K562 (cell line): ENCODE measurements at regions not wholly inside any gene's neighbourhood (a gene's known extent, or its start where the extent isn't known, plus 50 kb on each side); places are given as distances from the start of the nearest gene placed in this dataset.

Experiments used
- ATAC-seq: fragments of 200-7000 bp; cut with Tn5 transposase; 3 replicates; pipeline ENCODE4 v1.9.1; 2020; ENCODE audit warnings: moderate library complexity
- BruUV-seq: library from RNA; stranded (reverse); fragments of 400-500 nt; replicated peaks from 2 replicates; lab custom pipeline; 2021; lab: Mats Ljungman, UMichigan
- CTCF ChIA-PET: fragments of 300-600 bp; formaldehyde crosslinking; extraction: SDS; loops from one replicate; lab custom pipeline; 2021; ENCODE audit warnings: low intra/inter-chr PET ratio; lab: Yijun Ruan, JAX
- POLR2A ChIA-PET: fragments of 300-600, 350-650 bp; sonication (Branson Sonifier 250); formaldehyde crosslinking; extraction: SDS; loops from one replicate; lab custom pipeline; 2021; ENCODE audit warnings: antibody characterized with exemption, inconsistent platforms; lab: Yijun Ruan, JAX
- DNase-seq, 4 experiments: peaks; one replicate each; pipeline versions ENCODE4 v3.0.0 to v3.0.0-alpha.2; 2011 to 2018; ENCODE audit warnings: low spot score in 3 of 4, mixed read lengths in 3 of 4; ENCODE audit errors: extremely low read depth in 1 of 4
- FAIRE-seq: peaks from 2 replicates; lab custom pipeline; 2011; peaks lifted over from hg19 to GRCh38; lab: Jason Lieb, UNC
- H2AFZ ChIP-seq: 2 replicates; pipeline ENCODE4 v1.6.0; 2011; ENCODE audit warnings: low read depth, low read length, control low read depth, inconsistent platforms
- H3K27ac ChIP-seq: fragments of 200-600 bp; 3 replicates; pipeline ENCODE4 v1.8.0; 2011; ENCODE audit warnings: low read depth, mild to moderate bottlenecking, control low read depth, inconsistent platforms, low read length, moderate library complexity, mixed read lengths; ENCODE audit errors: extremely low read depth
- H3K27me3 ChIP-seq, 2 experiments: fragments of 300-600 bp in 1 of 2; 2 replicates in 1 of 2; 3 replicates in 1 of 2; pipeline versions ENCODE4 v1.6.0 to v1.8.0; 2011; ENCODE audit warnings: inconsistent platforms in 2 of 2, low read length in 2 of 2, mild to moderate bottlenecking in 1 of 2, mixed read lengths in 1 of 2, moderate library complexity in 1 of 2; ENCODE audit not compliant: control insufficient read depth in 2 of 2, insufficient read depth in 2 of 2
- H3K36me3 ChIP-seq: fragments of 300-600 bp; 3 replicates; pipeline ENCODE4 v1.8.0; 2011; ENCODE audit warnings: mild to moderate bottlenecking, low read length, inconsistent platforms; ENCODE audit not compliant: control insufficient read depth, insufficient read depth
- H3K4me1 ChIP-seq, 2 experiments: fragments of 200-600 bp in 1 of 2; replicated peaks in 1 of 2; 2 replicates in 1 of 2; 3 replicates in 1 of 2; pipeline versions ENCODE4 v1.5.1 to v1.8.0; 2011; ENCODE audit warnings: inconsistent platforms in 2 of 2, low read length in 2 of 2, mild to moderate bottlenecking in 1 of 2, mixed read lengths in 1 of 2, moderate library complexity in 1 of 2; ENCODE audit not compliant: control insufficient read depth in 2 of 2, insufficient read depth in 2 of 2
- H3K4me2 ChIP-seq: 2 replicates; pipeline ENCODE4 v1.6.1; 2011; ENCODE audit warnings: low read length, control low read depth, inconsistent platforms, mixed read lengths; ENCODE audit not compliant: insufficient read depth
- H3K4me3 ChIP-seq: fragments of 200-600 bp; sonication (generic), shearing (Covaris generic); 2 replicates; pipeline ENCODE4 v1.5.1; 2016; ENCODE audit warnings: control low read depth, inconsistent platforms
- H3K79me2 ChIP-seq: fragments of 200-600 bp; 3 replicates; pipeline ENCODE4 v1.8.0; 2011; ENCODE audit warnings: low read length, inconsistent platforms; ENCODE audit not compliant: control insufficient read depth, insufficient read depth
- H3K9ac ChIP-seq, 2 experiments: 2 replicates each; pipeline versions ENCODE4 v1.6.0 to v1.6.1; 2011; ENCODE audit warnings: low read depth in 2 of 2, low read length in 2 of 2, control low read depth in 1 of 2, inconsistent platforms in 1 of 2, mild to moderate bottlenecking in 1 of 2, mixed read lengths in 1 of 2; ENCODE audit not compliant: insufficient read depth in 1 of 2
- H3K9me1 ChIP-seq: one replicate; pipeline ENCODE4 v1.6.0; 2011; ENCODE audit warnings: inconsistent platforms, mild to moderate bottlenecking, low read length, moderate library complexity; ENCODE audit not compliant: control insufficient read depth, insufficient read depth
- H3K9me3 ChIP-seq: replicated peaks from 2 replicates; pipeline ENCODE4 v1.5.1; 2011; ENCODE audit warnings: low read depth, low read length, inconsistent platforms; ENCODE audit not compliant: control insufficient read depth, insufficient read depth
- H4K20me1 ChIP-seq: replicated peaks from 2 replicates; pipeline ENCODE4 v1.6.1; 2011; ENCODE audit warnings: low read length, inconsistent platforms, mixed read lengths; ENCODE audit not compliant: control insufficient read depth, insufficient read depth
- AFF4 ChIP-seq: sonication (generic); formaldehyde crosslinking; IDR thresholded peaks from 2 replicates; pipeline ENCODE4 v1.8.0; 2023; ENCODE audit warnings: mild to moderate bottlenecking, missing genetic modification reagents
- CUX1 ChIP-seq: fragments of 200-800 bp; sonication (Bioruptor generic); IDR thresholded peaks from 2 replicates; pipeline ENCODE4 v1.6.1; 2016; ENCODE audit warnings: missing genetic modification characterization, missing compliant biosample characterization
- PRMT5 ChIP-seq: sonication (generic); formaldehyde crosslinking; IDR thresholded peaks from 2 replicates; pipeline ENCODE4 v1.5.0; 2020; ENCODE audit warnings: missing genetic modification reagents
- RREB1 ChIP-seq: fragments of 250-450 bp; sonication (Bioruptor Pico); IDR thresholded peaks from 2 replicates; pipeline ENCODE4 v1.4.0; 2020
- SIX5 ChIP-seq, 2 experiments: IDR thresholded peaks; 2 replicates each; pipeline ENCODE4 v1.6.1; 2011; ENCODE audit warnings: low read length in 2 of 2, borderline replicate concordance in 1 of 2, low read depth in 1 of 2, mild to moderate bottlenecking in 1 of 2, moderate library complexity in 1 of 2; ENCODE audit not compliant: insufficient read depth in 1 of 2
- TFAP4 ChIP-seq: sonication (generic); formaldehyde crosslinking; IDR thresholded peaks from 2 replicates; pipeline ENCODE4 v1.8.0; 2022; ENCODE audit warnings: missing genetic modification reagents, mild to moderate bottlenecking, moderate library complexity, borderline replicate concordance
- in situ Hi-C: fragments of 300-500 bp; cut with MboI; formaldehyde crosslinking; loops from 4 replicates; pipeline ENCODE4 v1.15.0; 2018; ENCODE audit warnings: inconsistent platforms, mixed read lengths
- intact Hi-C: fragments of 100-400 bp; cut with micrococcal nuclease; formaldehyde crosslinking; loops from 2 replicates; pipeline ENCODE4 v1.14.2; 2022

- Histone ChIP-seq H3K9me1 (no peaks in the 10 kb centered on the region), H3K4me2 (no peak overlapping the region), H4K20me1 (no peaks in the 10 kb centered on the region), H3K79me2 (no peaks in the 10 kb centered on the region), H3K27ac (no peak overlapping the region), H3K36me3 (no peaks in the 10 kb centered on the region), H3K9ac (no peak overlapping the region), H3K27me3 (no peaks in the 10 kb centered on the region), H3K4me1 (no peaks in the 10 kb centered on the region), H3K9me3 (0 out of 2 replicates have a peak, but pooled peaks cover 2% of the 10 kb centered on the region), H2AFZ (no peak overlapping the region), H3K4me3 (no peak overlapping the region)
- in situ Hi-C loops (no loop called here), intact Hi-C loops (no loop called here)
- POLR2A ChIA-PET: no interaction called here
- FAIRE-seq: no peak
- no peak for DNase-seq
- no peak for ATAC-seq
- CTCF ChIA-PET: no interaction called here
- BruUV-seq: no TSS peak
- TF ChIP-seq RREB1 (no peak), TFAP4 (no peak), AFF4 (CRISPR knock-in tag) (no peak), CUX1 (CRISPR knock-in tag) (no peak), PRMT5 (CRISPR knock-in tag) (no peak), SIX5 (IDR thresholded peaks at IDR 0.05; ENCODE audit: borderline replicate concordance in 1 of 2, insufficient read depth in 1 of 2, low read depth in 1 of 2, low read length in 2 of 2) (no peak)
Measured at GRCh38 chr12:90303771-90304170, 595.1 kb upstream of the ATP2B1 start.
